Cardiac fibroblast (primary cell): ENCODE measurements at regions not wholly inside any gene's neighbourhood (a gene's known extent, or its start where the extent isn't known, plus 50 kb on each side); places are given as distances from the start of the nearest gene placed in this dataset.

Experiments used
- DNase-seq, 2 donors: peaks; one replicate each; pipeline versions ENCODE4 v3.0.0 to v3.0.0-alpha.2; 2010; ENCODE audit warnings: low read depth in 2 of 2
- H3K4me3 ChIP-seq, 2 donors: replicated peaks in 1 of 2; 1 replicate in 1 of 2; 2 replicates in 1 of 2; pipeline ENCODE4 v1.5.1; 2011; ENCODE audit warnings: low read depth in 2 of 2, low read length in 2 of 2, mild to moderate bottlenecking in 2 of 2, moderate library complexity in 1 of 2
- TF ChIP-seq, protein P1 (sequence below): IDR thresholded peaks from one replicate; pipeline ENCODE4 v1.5.1; 2011; ENCODE audit warnings: low read depth, mild to moderate bottlenecking, low read length, inconsistent platforms

GRCh38 chr22:47609653-47610052 lies 847.2 kb downstream of the TBC1D22A start:
- TF ChIP-seq, protein P1, sequence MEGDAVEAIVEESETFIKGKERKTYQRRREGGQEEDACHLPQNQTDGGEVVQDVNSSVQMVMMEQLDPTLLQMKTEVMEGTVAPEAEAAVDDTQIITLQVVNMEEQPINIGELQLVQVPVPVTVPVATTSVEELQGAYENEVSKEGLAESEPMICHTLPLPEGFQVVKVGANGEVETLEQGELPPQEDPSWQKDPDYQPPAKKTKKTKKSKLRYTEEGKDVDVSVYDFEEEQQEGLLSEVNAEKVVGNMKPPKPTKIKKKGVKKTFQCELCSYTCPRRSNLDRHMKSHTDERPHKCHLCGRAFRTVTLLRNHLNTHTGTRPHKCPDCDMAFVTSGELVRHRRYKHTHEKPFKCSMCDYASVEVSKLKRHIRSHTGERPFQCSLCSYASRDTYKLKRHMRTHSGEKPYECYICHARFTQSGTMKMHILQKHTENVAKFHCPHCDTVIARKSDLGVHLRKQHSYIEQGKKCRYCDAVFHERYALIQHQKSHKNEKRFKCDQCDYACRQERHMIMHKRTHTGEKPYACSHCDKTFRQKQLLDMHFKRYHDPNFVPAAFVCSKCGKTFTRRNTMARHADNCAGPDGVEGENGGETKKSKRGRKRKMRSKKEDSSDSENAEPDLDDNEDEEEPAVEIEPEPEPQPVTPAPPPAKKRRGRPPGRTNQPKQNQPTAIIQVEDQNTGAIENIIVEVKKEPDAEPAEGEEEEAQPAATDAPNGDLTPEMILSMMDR, result no peak
- no peak overlapping the region for H3K4me3 ChIP-seq

GRCh38 chr22:47608421-47608820 lies 846.0 kb downstream of the TBC1D22A start:
- TF ChIP-seq, protein P1, result no peak
- H3K4me3 ChIP-seq, result no peak overlapping the region
- DNase-seq, result no peak

More at GRCh38 chr22:47609653-47610052, 847.2 kb downstream of the TBC1D22A start:
- DNase-seq, result no peak

DNA sequence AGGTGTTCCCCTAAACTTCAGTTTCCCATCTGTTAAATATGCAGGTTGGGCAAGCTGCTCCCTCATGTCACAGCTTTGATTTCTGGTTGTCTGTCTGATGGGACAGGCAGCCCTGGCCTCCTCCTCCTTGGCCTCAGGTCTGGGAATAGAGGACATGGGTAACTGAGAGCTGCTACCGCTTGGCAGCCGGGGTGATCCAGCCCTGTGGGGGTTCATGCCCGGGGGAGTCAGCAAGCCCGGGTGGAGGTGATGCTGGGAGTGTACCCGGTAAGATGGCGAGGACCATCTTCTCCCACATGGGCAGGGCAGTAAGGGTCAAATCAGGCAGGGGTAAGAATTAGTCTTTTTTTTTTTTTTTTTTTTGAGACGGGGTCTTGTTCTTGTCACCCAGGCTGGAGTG lies 845.0 kb downstream of the TBC1D22A start:
- H3K4me3 ChIP-seq, result no peak overlapping the region
- DNase-seq, result no peak
- TF ChIP-seq, protein P1, result no peak

DNA sequence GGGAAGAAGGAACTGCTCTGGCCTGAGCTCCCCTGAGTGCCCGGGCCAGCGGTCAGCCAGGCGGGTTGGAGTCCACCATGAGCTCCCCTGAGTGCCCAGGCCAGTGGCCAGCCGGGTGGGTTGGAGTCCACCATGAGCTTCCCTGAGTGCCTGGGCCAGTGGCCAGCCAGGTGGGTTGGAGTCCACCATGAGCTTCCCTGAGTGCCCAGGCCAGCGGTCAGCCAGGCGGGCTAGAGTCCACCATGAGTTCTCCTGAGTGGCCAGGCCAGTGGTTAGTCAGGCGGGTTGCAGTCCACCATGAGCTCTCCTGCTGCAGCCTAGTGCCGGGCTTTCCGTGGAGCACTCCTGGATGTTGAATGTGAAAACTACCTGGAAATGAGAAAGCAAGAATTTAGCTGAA lies 844.0 kb downstream of the TBC1D22A start:
- no peak overlapping the region for H3K4me3 ChIP-seq
- no peak for DNase-seq
- TF ChIP-seq, protein P1, result no peak

DNA sequence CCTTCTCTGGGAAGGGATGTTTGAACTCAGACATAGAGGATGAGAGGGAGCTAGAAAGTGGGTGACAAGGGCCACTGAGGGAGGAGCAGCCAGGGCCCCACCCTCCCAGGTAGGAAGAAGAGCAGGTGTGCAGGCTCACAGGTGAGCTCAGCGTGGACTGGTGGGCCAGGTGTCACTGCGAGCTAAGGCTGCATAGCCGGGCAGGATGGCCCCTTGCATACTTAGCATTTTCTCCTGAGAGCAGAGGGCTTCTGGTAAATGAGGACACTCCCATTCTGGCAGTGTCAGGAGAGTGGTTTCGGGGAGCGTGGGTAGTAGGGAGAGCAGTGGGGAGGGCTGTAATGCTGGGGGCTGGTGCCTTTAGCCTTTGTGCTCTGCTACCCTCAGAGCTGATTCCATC lies 843.4 kb downstream of the TBC1D22A start:
- no peak overlapping the region for H3K4me3 ChIP-seq
- TF ChIP-seq, protein P1, result no peak
- no peak for DNase-seq

GRCh38 chr22:47605441-47605840 lies 843.0 kb downstream of the TBC1D22A start:
- no peak overlapping the region for H3K4me3 ChIP-seq
- TF ChIP-seq, protein P1, result no peak
- DNase-seq, result no peak

DNA sequence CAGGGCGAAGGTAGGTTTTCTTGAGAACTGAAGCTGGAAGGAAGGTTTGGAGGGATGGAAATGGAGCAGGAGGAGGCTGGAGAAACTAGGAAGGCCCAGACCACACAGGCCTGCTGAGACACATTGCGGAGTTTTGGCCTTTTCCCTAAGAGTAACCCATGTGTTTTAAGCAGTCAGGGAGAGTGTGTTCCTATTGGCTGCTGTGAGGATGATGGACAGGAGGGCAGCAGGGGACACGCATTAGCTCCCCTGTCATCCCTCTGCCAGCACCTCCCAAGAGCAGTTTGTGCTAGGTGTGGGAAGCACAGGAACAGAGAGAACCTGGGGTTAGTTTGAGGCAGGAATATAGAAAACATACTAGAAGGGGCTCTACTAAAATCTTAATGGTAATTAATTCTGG lies 842.1 kb downstream of the TBC1D22A start:
- no peak for DNase-seq
- TF ChIP-seq, protein P1, result no peak
- H3K4me3 ChIP-seq, result no peak overlapping the region
